ENCODE measurements at regions not wholly inside any gene's neighbourhood (a gene's known extent, or its start where the extent isn't known, plus 50 kb on each side); places are given as distances from the start of the nearest gene placed in this dataset.

DNA sequence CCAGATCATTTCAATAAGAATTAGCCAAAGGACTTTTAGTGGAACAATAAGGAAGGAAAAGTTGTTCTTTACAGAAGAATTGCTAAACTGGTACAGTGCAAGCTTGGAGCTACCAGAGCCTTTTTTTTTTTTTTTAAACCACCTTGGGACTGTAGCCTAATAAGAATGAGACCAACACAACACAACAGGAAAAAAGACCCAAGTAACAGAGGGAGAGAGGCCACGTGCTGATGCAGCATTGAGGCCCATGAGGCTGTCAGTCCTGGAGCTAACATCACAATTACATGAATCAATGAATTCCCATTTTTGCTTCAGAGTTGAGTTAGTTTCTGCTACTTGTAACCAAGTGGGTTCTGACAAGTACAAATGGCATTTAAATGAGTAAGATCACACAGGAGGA, 149.0 kb upstream of the EEA1 start:
- Histone ChIP-seq H3K4me1 (ENCODE audit: control insufficient read depth in 1 of 2, insufficient read depth in 2 of 2, low read length in 2 of 2) (no peaks in the 10 kb centered on the region), H3K4me3 (ENCODE audit: low read depth in 1 of 2, low read length in 2 of 2) (no peak overlapping the region), H3K36me3 (ENCODE audit: control insufficient read depth in 1 of 2, insufficient read depth in 2 of 2, low read length in 2 of 2) (no peaks in the 10 kb centered on the region), H3K27me3 (ENCODE audit: control insufficient read depth in 1 of 2, insufficient read depth in 2 of 2, low read length in 2 of 2) (no peaks in the 10 kb centered on the region), H3K27ac (ENCODE audit: low read depth, low read length) (no peak overlapping the region), H3K9ac (ENCODE audit: low read depth in 1 of 2, low read length in 2 of 2) (no peak overlapping the region), H3K9me3 (ENCODE audit: control insufficient read depth in 1 of 2, low read length in 2 of 2) (no peaks in the 10 kb centered on the region)

DNA sequence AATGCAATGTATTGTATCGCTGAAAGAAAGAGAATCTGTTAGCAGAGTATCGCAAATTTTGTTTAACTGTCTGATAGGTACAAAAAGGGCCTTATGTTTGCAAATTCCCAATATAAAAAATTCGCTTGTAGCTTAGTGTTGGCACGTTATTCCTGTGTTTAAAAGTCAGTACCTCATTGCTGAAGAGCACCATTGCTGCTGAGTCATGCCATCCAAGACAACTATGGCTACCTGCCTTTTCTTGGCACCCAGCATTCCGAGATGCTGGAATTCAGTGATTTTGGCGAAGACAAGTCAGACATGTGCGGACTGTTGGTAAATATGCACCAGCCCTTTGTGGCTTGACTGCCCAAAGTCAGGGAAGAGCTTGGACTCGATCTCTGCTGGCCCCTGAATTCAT, 149.5 kb upstream of the EEA1 start:
- no peaks in the 10 kb centered on the region for H3K4me1 ChIP-seq (ENCODE audit: control insufficient read depth in 1 of 2, insufficient read depth in 2 of 2, low read length in 2 of 2)
- H3K36me3 ChIP-seq (ENCODE audit: control insufficient read depth in 1 of 2, insufficient read depth in 2 of 2, low read length in 2 of 2) = no peaks in the 10 kb centered on the region
- H3K27ac ChIP-seq (ENCODE audit: low read depth, low read length) = no peak overlapping the region
- H3K27me3 ChIP-seq (ENCODE audit: control insufficient read depth in 1 of 2, insufficient read depth in 2 of 2, low read length in 2 of 2) = no peaks in the 10 kb centered on the region
- no peak overlapping the region for H3K4me3 ChIP-seq (ENCODE audit: low read depth in 1 of 2, low read length in 2 of 2)
- no peak overlapping the region for H3K9ac ChIP-seq (ENCODE audit: low read depth in 1 of 2, low read length in 2 of 2)
- H3K9me3 ChIP-seq (ENCODE audit: control insufficient read depth in 1 of 2, low read length in 2 of 2) = no peaks in the 10 kb centered on the region

DNA sequence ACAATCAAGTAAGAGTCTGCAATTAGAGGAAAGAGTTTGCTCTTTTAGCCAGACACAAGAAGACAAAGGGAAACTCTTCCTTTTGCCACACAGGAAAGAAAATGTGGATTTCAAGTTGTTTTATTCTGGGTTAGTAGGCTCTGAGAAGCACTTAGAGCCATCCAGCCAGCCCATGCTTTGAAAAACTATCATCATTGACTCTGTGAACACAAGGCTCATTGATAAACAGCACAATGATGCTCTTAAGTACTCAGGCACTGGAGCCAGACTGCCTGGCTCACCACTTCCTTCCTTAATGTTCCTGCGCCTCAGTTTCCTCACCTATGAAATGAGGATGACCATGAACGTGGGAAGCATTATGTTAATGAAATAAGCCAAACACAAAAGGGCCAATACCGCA, 150.2 kb upstream of the EEA1 start:
- no peaks in the 10 kb centered on the region for H3K27me3 ChIP-seq (ENCODE audit: control insufficient read depth in 1 of 2, insufficient read depth in 2 of 2, low read length in 2 of 2)
- no peaks in the 10 kb centered on the region for H3K4me1 ChIP-seq (ENCODE audit: control insufficient read depth in 1 of 2, insufficient read depth in 2 of 2, low read length in 2 of 2)
- H3K9me3 ChIP-seq (ENCODE audit: control insufficient read depth in 1 of 2, low read length in 2 of 2) = no peaks in the 10 kb centered on the region
- H3K4me3 ChIP-seq (ENCODE audit: low read depth in 1 of 2, low read length in 2 of 2) = no peak overlapping the region
- H3K9ac ChIP-seq (ENCODE audit: low read depth in 1 of 2, low read length in 2 of 2) = no peak overlapping the region
- no peaks in the 10 kb centered on the region for H3K36me3 ChIP-seq (ENCODE audit: control insufficient read depth in 1 of 2, insufficient read depth in 2 of 2, low read length in 2 of 2)
- H3K27ac ChIP-seq (ENCODE audit: low read depth, low read length) = no peak overlapping the region

DNA sequence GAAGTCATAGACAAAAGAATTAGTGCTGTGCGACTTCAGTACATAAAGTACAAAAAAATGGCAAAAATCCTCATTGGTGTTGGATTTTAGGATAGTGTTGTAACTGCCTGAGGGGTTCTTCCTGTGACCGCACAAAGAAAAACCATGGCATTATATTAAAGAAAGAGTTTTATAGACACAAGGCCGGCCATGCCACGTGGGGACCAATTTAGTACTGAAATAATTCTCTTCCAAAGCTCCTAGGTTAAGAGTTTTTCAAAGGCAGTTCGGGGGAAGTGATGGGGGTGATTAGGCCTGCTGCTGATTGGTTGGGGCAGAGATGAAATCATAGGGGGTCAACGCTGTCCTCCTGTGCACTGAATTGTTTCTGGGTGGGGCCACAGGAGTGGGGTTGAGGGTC, 150.9 kb upstream of the EEA1 start:
- Histone ChIP-seq H3K9ac (ENCODE audit: low read depth in 1 of 2, low read length in 2 of 2) (no peak overlapping the region), H3K9me3 (ENCODE audit: control insufficient read depth in 1 of 2, low read length in 2 of 2) (no peaks in the 10 kb centered on the region), H3K4me1 (ENCODE audit: control insufficient read depth in 1 of 2, insufficient read depth in 2 of 2, low read length in 2 of 2) (no peaks in the 10 kb centered on the region), H3K4me3 (ENCODE audit: low read depth in 1 of 2, low read length in 2 of 2) (no peak overlapping the region), H3K27ac (ENCODE audit: low read depth, low read length) (no peak overlapping the region), H3K36me3 (ENCODE audit: control insufficient read depth in 1 of 2, insufficient read depth in 2 of 2, low read length in 2 of 2) (no peaks in the 10 kb centered on the region), H3K27me3 (ENCODE audit: control insufficient read depth in 1 of 2, insufficient read depth in 2 of 2, low read length in 2 of 2) (no peaks in the 10 kb centered on the region)

DNA sequence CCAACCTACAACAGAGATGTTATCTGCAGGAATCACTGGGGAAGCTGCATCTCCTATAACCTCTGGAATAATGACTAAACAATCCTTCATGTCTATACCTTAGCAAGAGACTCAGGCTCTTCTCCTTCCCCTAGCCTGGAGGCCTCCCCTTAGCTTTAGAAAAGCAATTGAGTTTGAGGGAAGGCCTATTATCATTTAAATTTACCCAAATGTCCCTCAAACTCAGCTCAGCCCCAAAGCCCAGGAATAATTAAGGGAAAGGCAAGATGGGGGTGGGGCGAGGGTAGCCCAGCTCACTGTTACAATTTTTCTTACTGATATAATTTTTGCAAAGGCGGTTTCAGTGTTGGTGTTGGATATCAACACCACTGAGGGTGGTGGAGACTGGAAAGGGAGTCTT, 151.4 kb upstream of the EEA1 start:
- H3K36me3 ChIP-seq (ENCODE audit: control insufficient read depth in 1 of 2, insufficient read depth in 2 of 2, low read length in 2 of 2) = no peaks in the 10 kb centered on the region
- no peaks in the 10 kb centered on the region for H3K9me3 ChIP-seq (ENCODE audit: control insufficient read depth in 1 of 2, low read length in 2 of 2)
- H3K4me1 ChIP-seq (ENCODE audit: control insufficient read depth in 1 of 2, insufficient read depth in 2 of 2, low read length in 2 of 2) = no peaks in the 10 kb centered on the region
- H3K27me3 ChIP-seq (ENCODE audit: control insufficient read depth in 1 of 2, insufficient read depth in 2 of 2, low read length in 2 of 2) = no peaks in the 10 kb centered on the region
- no peak overlapping the region for H3K27ac ChIP-seq (ENCODE audit: low read depth, low read length)
- H3K4me3 ChIP-seq (ENCODE audit: low read depth in 1 of 2, low read length in 2 of 2) = no peak overlapping the region
- H3K9ac ChIP-seq (ENCODE audit: low read depth in 1 of 2, low read length in 2 of 2) = no peak overlapping the region

DNA sequence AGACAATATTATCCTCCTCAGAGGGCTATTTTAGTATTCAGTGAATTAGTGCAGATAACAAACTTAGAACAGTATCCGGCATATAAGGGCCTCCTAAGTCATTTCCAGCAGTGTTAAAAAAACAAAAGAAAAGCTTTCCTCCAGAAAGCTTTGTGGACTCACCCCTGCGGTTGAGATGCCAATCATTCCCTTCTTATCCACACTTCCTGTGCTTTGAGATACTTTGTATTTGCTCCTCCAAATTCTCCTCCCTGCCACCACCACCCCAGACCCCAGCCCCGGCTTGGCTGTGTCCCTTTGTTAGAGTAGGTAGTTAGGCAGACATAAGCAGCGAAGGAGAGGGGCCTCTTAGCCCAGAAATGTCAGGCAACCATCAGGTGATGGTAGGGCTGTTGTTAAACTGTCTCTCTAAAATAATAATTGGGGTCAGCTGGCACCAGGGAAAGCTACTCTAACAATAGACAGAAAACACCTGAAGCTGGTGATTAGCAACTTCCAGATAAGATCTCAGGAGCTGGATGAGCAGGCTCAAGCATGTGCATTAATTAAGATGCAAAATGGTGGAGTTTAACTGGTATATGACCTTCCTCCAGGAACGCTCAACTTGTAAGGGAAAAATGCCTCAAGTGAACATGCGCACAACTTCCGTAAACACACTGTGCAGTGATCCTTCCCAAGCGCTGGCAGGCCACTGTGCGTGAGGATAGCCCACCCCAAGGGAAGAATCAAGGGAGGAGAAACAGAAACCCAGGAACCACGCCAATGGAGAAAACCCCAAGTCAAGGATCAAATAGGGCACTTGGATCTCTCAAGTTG, 152.1 kb upstream of the EEA1 start:
- no peaks in the 10 kb centered on the region for H3K27me3 ChIP-seq (ENCODE audit: control insufficient read depth in 1 of 2, insufficient read depth in 2 of 2, low read length in 2 of 2)
- no peaks in the 10 kb centered on the region for H3K36me3 ChIP-seq (ENCODE audit: control insufficient read depth in 1 of 2, insufficient read depth in 2 of 2, low read length in 2 of 2)
- no peak overlapping the region for H3K9ac ChIP-seq (ENCODE audit: low read depth in 1 of 2, low read length in 2 of 2)
- H3K4me1 ChIP-seq (ENCODE audit: control insufficient read depth in 1 of 2, insufficient read depth in 2 of 2, low read length in 2 of 2) = no peaks in the 10 kb centered on the region
- H3K4me3 ChIP-seq (ENCODE audit: low read depth in 1 of 2, low read length in 2 of 2) = no peak overlapping the region
- peaks cover 2 to 7% of the 10 kb centered on the region in 2 donors for H3K9me3 ChIP-seq (ENCODE audit: control insufficient read depth in 1 of 2, low read length in 2 of 2)
- no peak overlapping the region for H3K27ac ChIP-seq (ENCODE audit: low read depth, low read length)

DNA sequence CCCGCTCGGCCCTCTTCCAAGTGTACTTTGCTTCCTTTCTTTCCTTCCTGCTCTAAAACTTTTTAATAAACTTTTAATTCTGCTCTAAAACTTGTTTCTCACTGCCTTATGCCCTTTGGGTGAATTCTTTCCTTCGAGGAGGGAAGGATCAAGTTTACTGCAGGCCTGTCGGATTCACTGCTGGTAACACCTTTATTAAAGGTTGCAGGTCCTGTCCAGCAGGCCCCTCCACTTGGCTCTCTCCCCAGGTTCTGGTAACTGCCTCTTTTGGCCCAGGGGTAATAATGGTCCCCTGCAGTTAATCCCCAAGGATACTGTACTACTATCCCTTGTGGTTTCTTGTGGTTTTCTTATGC, 152.7 kb upstream of the EEA1 start:
- H3K4me1 ChIP-seq (ENCODE audit: control insufficient read depth in 1 of 2, insufficient read depth in 2 of 2, low read length in 2 of 2) = no peaks in the 10 kb centered on the region
- no peak overlapping the region for H3K4me3 ChIP-seq (ENCODE audit: low read depth in 1 of 2, low read length in 2 of 2)
- H3K36me3 ChIP-seq (ENCODE audit: control insufficient read depth in 1 of 2, insufficient read depth in 2 of 2, low read length in 2 of 2) = no peaks in the 10 kb centered on the region
- H3K9ac ChIP-seq (ENCODE audit: low read depth in 1 of 2, low read length in 2 of 2) = no peak overlapping the region
- H3K9me3 ChIP-seq (ENCODE audit: control insufficient read depth in 1 of 2, low read length in 2 of 2) = peaks cover 7 to 11% of the 10 kb centered on the region in 2 donors
- no peaks in the 10 kb centered on the region for H3K27me3 ChIP-seq (ENCODE audit: control insufficient read depth in 1 of 2, insufficient read depth in 2 of 2, low read length in 2 of 2)
- H3K27ac ChIP-seq (ENCODE audit: low read depth, low read length) = no peak overlapping the region

DNA sequence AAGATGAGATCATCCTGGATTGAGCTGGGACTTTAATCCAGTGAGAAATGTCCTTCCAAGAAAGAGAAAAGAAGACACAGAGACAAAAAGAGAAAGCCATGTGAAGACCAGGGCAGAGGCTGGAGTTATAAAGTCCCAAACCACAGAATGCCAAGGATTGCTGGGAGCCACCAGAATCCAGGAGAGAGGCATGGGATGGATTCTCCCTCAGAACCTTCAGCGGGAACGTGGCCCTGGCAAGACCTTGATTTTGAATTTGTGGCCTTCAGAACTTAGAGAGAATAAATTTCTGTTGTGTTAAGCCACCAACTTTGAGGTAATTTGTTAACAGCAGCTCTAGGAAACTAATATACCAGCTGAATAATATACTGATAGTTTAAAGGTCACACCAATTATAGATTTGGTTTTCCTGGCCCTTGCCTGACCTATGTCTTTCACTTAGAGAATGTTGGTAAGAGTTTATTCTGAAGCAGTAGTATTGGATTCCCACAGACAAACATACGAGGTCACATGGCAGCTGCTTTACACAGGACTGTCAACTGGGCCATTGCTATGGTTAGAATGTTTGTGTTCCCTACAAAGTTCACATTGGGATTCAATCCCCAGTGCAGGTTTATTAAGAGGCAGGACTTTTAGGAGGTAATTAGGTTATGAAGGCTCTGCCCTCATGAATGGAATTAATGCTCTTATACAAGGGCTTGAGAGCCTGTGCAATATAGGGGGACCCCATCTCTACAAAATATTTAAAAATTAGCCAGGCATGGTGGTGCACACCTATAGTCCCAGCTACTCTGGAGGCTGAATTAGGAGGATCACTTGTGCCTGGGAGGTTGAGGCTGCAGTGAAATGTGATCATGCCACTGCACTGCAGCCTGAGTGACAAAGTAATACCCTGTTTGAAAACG, 156.5 kb upstream of the EEA1 start:
- Histone ChIP-seq H3K9me3 (ENCODE audit: control insufficient read depth in 1 of 2, low read length in 2 of 2) (peaks cover 7 to 11% of the 10 kb centered on the region in 2 donors), H3K27me3 (ENCODE audit: control insufficient read depth in 1 of 2, insufficient read depth in 2 of 2, low read length in 2 of 2) (no peaks in the 10 kb centered on the region), H3K4me1 (ENCODE audit: control insufficient read depth in 1 of 2, insufficient read depth in 2 of 2, low read length in 2 of 2) (no peaks in the 10 kb centered on the region), H3K9ac (ENCODE audit: low read depth in 1 of 2, low read length in 2 of 2) (no peak overlapping the region), H3K4me3 (ENCODE audit: low read depth in 1 of 2, low read length in 2 of 2) (no peak overlapping the region), H3K27ac (ENCODE audit: low read depth, low read length) (no peak overlapping the region), H3K36me3 (ENCODE audit: control insufficient read depth in 1 of 2, insufficient read depth in 2 of 2, low read length in 2 of 2) (no peaks in the 10 kb centered on the region)

DNA sequence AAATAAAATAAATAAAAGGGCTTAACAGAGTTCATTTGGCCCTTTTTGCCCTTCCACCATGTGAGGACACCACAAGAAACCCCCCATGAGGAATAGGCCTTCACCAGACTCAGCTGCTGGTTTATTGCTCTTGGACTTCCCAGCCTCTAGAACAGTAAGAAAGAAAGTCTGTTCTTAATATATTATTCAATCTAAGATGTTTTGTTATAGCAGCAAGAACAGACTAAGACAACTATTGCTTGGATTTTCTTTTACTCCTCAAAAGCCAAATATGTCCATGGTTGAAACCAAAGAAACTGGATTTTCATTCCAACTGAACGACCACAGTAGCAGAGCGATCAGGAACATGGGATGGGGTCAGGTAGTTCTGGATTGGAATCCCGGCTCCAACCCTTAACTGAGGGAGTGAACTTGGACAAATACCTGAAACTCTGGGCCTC, 157.2 kb upstream of the EEA1 start:
- no peak overlapping the region for H3K4me3 ChIP-seq (ENCODE audit: low read depth in 1 of 2, low read length in 2 of 2)
- no peaks in the 10 kb centered on the region for H3K36me3 ChIP-seq (ENCODE audit: control insufficient read depth in 1 of 2, insufficient read depth in 2 of 2, low read length in 2 of 2)

DNA sequence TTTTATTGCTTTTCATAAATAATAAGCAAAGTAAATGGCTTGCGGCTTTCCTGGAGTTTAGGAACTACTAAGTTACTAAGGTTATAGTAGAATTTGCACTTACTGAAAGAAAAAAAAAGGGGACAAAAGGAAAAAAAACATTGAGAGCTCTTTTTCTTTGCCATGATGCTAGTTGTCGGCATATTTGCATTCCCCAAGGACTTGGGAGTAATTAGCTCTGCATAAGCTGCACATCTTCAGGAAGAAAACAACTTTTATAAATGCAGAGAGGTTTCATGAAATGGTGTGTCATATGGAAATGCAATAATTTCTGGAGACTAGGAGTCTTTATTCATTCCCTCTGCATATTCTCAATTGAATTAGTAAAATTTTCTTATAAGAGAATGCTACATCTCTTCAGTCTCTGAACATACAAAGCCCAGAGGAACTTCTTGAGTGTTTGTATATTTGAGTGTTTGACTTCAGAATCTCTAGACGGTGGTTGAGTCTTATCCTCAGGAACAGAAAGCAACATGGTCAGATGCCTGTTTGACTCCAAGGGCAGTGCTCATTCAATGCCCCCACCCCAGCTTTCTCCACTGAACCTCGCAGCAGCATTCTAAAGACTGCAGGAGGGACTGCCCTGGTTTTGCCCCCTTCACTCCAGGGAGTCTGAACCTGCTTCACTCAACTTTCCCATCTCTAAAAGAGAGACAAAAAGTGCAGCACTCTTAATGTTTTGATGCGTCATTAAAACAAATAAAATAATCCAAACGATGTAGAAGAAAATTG, 158.9 kb upstream of the EEA1 start:
- Histone ChIP-seq H3K9me3 (ENCODE audit: control insufficient read depth in 1 of 2, low read length in 2 of 2) (peaks cover 7 to 11% of the 10 kb centered on the region in 2 donors), H3K36me3 (ENCODE audit: control insufficient read depth in 1 of 2, insufficient read depth in 2 of 2, low read length in 2 of 2) (no peaks in the 10 kb centered on the region), H3K4me1 (ENCODE audit: control insufficient read depth in 1 of 2, insufficient read depth in 2 of 2, low read length in 2 of 2) (no peaks in the 10 kb centered on the region), H3K27me3 (ENCODE audit: control insufficient read depth in 1 of 2, insufficient read depth in 2 of 2, low read length in 2 of 2) (no peaks in the 10 kb centered on the region), H3K4me3 (ENCODE audit: low read depth in 1 of 2, low read length in 2 of 2) (no peak overlapping the region), H3K27ac (ENCODE audit: low read depth, low read length) (no peak overlapping the region), H3K9ac (ENCODE audit: low read depth in 1 of 2, low read length in 2 of 2) (no peak overlapping the region)

More for the DNA sequence above, 157.2 kb upstream of the EEA1 start:
- no peaks in the 10 kb centered on the region for H3K27me3 ChIP-seq (ENCODE audit: control insufficient read depth in 1 of 2, insufficient read depth in 2 of 2, low read length in 2 of 2)
- peaks cover 7 to 11% of the 10 kb centered on the region in 2 donors for H3K9me3 ChIP-seq (ENCODE audit: control insufficient read depth in 1 of 2, low read length in 2 of 2)
- H3K9ac ChIP-seq (ENCODE audit: low read depth in 1 of 2, low read length in 2 of 2) = no peak overlapping the region
- H3K27ac ChIP-seq (ENCODE audit: low read depth, low read length) = no peak overlapping the region
- no peaks in the 10 kb centered on the region for H3K4me1 ChIP-seq (ENCODE audit: control insufficient read depth in 1 of 2, insufficient read depth in 2 of 2, low read length in 2 of 2)

Measured in duodenal mucosa (tissue), 2 donors.